Sciatic nerve (tissue), 2 donors: ENCODE measurements at regions not wholly inside any gene's neighbourhood (a gene's known extent, or its start where the extent isn't known, plus 50 kb on each side); places are given as distances from the start of the nearest gene placed in this dataset.
"Not testable (repeated sequence)": the region's sequence is repeated elsewhere in the genome, so short reads cannot be mapped to it uniquely, and the experiment has no call there.

Source experiments
- ATAC-seq: fragments of 200-7000 bp; cut with Tn5 transposase; one replicate; pipeline ENCODE4 v1.9.1; 2020; ENCODE audit warnings: mild to moderate bottlenecking, moderate library complexity
- DNase-seq: peaks from one replicate; pipeline ENCODE4 v3.0.0-alpha.2; 2020; ENCODE audit warnings: low spot score
- intact Hi-C: fragments of 100-400 bp; cut with DNase I; formaldehyde crosslinking; loops from one replicate; pipeline ENCODE4 v1.14.2; 2022
- donor health status: DM: no; HTN: no; CAD: no.
- donor health status: DM: no; HTN: no; CAD: no.

DNA sequence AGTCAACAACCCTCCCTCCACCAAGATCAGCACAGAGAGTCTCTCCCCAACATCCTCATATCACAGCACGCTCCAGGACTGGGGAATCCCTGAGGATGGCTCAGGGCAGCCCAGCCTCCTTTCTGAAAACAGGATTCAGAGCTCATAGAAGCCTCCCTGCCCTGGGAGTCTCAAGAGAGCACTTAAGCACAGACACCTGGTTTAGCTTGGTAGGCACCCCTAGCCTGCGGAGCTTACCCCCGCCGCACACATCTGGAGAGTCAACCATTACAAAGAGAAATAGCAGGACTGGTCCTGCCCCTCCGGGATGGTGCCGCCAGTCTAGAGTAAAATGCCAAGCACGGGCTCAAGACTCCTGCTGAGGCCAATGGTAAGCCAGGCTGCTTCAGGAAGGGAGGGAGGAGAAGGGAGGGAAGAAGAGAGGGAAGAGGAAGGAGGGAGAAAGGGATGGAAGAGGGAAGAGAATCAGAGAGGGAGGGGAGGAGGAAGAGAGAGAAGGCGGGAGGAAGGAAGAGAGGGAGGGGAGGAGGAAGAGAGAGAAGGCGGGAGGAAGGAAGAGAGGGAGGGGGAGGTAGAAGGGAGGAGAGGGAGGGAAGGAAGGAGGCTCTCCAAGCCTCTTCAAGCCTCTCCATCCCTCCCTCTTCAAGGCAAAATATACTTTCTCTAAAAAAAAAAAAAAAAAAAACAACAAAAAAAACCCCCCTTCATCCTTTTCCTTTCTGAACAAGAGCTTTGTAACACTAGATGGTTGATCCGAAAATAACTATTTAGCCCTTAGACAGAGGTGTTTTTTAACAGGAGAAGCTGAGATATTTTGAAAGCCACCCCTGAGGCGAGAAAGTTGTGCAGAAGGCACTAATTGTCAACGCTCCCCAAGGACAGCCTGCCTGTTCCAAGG is 278.6 kb upstream of the TLE3 start:
- ATAC-seq: peak; percentile 65
- peak; percentile 26 for DNase-seq
- intact Hi-C loops: no loop called here

- ATAC-seq (no peak), DNase-seq (peak; percentile 17)
- intact Hi-C loops: no loop called here
Observed at GRCh38 chr15:70375586-70375985, 277.9 kb upstream of the TLE3 start.

DNA sequence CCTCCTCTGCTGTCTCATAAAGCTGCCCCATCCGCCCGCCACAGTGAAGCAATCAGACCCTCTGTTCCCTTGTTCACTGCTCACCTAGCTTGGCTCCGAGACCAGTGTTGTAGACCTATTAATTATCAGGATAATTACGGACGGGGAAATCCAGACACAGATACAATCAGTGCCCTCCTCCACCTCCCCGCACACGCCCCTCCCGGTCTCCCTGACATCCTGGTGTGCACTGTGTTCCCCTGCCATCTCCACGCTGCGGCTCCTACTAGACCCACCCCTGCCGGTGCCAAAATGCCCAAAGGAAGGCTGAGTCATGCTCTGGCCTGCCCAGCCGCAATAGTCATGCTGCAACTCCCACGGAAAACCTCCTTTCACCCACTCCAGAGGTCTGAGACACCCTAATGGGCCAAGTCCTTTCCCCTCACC is 277.3 kb upstream of the TLE3 start:
- peak; percentile 56 for DNase-seq
- ATAC-seq: no peak
- intact Hi-C loops: no loop called here

- DNase-seq: peak; percentile 42
- ATAC-seq: no peak
- intact Hi-C loops: no loop called here
Observed at GRCh38 chr15:70374096-70374495, 276.4 kb upstream of the TLE3 start.

DNA sequence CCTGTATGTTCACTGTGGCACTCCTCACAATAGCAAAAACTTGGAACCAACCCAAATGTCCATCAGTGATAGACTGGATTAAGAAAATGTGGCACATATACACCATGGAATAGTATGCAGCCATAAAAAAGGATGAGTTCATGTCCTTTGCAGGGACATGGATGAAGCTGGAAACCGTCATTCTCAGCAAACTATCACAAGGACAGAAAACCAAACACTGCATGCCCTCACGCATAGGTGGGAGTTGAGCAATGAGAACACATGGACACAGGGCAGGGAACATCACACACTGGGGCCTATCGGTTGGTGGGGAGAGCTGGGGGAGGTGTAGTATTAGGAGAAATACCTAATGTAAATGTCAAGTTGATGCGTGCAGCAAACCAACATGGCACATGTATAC is 275.7 kb upstream of the TLE3 start:
- DNase-seq: peak; percentile 19
- ATAC-seq, intact Hi-C loops: not testable (repeated sequence)

DNA sequence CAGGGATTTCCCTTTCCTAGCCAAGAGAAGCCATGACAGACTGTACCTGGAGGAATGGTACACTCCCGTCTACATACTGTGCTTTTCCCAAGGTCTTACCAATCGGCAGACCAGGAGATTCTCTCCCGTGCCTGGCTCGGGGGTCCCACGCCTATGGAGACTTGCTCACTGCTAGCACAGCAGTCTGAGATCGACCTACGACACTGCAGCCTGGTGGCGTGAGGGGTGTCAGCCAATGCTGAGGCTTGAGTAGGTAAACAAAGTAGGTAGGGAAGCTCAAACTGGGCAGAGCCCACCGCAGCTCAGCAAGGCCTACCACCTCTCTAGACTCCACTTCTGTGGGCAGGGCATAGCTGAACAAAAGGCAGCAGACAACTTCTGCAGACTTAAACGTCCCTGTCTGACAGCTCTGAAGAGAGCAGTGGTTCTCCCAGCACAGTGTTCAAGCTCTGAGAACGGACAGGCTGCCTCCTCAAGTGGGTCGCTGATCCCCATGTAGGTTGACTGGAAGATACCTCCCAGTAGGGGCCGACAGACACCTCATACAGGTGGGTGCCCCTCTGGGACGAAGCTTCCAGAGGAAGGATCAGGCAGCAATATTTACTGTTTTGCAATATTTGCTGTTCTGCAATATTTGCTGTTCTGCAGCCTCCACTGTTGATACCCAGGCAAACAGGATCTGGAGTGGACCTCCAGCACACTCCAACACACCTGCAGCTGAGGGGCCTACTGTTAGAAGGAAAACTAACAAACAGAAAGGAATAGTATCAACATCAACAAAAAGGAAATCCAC is 270.4 kb upstream of the TLE3 start:
- ATAC-seq, intact Hi-C loops: not testable (repeated sequence)
- DNase-seq: peak; percentile 26

DNA sequence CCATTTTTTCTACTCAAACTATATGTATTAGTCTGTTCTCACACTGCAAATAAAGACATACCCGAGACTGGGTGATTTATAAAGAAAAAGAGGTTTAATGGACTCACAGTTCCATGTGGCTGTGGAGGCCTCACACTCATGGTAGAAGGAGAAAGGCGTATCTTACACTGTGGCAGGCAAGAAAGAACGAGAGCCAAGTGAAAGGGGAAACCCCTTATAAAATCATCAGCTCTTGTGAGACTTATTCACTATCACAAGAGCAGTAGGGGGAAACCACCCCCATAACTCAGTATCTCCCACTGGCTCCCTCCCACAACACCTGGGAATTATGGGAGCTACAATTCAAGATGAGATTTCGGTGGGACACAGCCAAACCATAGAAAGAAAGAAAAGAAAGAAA is 266.3 kb upstream of the TLE3 start:
- intact Hi-C loops, ATAC-seq, DNase-seq: not testable (repeated sequence)

DNA sequence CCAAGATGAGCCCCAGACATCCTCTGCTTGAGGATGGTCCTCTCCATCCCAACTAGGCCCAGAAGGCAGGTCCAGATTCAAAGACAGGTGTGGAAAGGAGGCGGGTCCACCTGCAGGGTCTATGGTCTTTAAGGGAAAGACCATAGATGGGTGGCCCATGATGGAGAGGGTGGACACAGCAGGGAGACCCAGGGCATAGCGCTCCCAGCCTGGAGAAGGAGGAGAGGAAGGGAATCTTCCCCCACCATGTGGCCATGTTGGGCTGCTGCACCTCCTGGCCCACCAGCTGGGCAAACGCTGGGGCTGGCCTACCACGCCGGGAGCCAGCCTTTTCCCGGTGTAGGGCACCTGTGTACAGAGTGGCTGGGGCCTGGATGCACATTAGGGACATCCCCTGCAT is 265.2 kb upstream of the TLE3 start:
- DNase-seq: peak; percentile 64
- peak; percentile 88 for ATAC-seq
- intact Hi-C loops: no loop called here

- ATAC-seq (no peak), DNase-seq (peak; percentile 38)
- intact Hi-C loops: no loop called here
Observed at GRCh38 chr15:70362350-70362749, 264.6 kb upstream of the TLE3 start.

- ATAC-seq (no peak), DNase-seq (peak; percentile 41)
- intact Hi-C loops: no loop called here
Observed at GRCh38 chr15:70361891-70362290, 264.2 kb upstream of the TLE3 start.

DNA sequence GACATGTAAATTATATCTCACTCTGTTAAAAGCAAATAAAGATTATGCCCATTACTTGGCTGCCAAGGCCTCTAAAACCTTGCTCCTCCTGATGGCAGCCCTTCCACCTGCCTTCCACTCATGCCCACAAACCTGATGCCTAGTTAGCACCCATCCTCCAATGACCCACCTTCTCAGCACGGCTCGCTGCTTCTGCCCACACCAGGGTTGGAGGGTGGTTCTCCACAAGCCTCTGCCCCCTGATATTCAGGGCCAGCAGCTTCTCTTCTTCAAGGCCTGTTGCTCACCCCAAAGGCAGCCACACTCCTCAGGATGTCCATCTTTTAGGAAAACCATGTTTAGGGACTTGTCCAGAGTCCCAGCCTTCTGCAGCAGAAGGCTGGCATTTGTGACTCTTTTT is 263.4 kb upstream of the TLE3 start:
- intact Hi-C loops: no loop called here
- ATAC-seq (no peak), DNase-seq (no peak)

DNA sequence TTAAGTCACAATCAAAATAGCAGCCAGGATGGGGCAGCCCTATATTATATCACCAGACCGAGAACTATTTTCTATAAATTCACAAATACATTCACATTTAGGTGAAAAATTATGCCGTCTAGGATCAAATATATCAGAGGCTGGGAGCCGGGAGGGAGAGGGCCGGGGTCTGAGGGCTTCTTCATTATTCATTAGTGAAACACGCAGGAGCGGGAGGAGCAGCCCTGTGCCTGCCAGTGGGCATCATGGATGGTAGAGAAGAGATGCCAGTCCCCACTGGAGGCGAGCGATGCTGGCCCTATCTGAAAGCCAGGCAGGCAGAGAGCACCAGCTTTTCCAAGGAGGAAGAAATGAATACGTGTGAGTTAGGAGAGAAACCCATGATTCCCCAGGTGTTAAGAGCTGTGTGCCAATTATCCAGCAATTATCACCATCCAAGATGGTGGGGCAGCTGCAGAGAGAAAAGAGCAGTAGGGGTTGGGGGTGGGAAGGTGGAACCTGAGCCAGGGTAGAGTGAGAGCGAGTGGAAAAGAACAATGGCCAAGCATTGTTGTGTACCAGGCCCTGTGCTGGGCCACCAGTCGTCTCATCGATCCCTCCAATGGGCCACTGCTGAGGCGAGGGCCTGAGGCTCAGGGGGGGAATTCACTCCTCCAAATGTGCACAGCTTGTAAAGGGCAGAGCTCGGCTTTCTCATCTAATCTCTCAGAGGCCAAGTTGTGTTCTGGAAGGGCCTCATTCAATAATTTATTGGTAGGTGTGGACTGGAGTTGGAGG is 261.3 kb upstream of the TLE3 start:
- DNase-seq: no peak
- no peak for ATAC-seq
- intact Hi-C loops: no loop called here

DNA sequence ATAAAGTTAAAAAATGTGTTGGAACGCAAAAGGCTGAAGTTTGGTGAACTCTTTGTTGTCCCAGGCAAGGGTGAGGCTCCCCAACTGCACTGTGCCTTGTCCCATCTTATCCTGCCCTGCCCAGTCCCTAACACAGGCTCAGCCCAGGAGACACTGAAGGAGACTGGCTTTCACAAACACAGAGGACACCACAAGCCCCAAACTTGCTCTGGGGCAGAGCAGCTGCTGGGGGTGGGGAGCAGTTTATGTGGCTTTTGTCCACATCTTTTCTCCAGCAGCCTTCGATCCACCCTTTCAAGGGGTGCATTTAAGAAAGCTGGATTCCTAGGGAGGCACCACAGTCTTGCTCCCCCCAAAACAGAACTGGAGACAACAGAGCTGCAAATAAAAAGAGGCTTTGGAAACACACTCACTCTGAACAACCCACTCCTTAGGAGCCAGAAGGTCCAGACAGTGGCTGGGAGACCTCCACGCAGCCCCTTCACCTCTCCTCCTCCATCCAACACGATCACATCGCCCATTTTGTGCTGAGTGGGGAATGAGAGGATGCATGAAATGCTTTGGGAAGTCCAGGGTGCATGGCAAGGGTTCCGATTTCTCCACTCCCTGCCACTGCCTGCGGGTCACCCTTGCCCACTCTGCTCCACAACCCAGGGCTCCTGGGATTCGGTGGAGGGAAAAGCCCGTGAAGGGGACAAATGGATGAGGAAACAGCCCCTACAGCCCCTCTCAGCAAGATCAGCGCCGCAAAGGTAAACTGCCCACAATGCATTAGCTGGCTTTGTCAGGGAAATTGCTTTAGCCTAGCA is 260.5 kb upstream of the TLE3 start:
- no peak for DNase-seq

DNA sequence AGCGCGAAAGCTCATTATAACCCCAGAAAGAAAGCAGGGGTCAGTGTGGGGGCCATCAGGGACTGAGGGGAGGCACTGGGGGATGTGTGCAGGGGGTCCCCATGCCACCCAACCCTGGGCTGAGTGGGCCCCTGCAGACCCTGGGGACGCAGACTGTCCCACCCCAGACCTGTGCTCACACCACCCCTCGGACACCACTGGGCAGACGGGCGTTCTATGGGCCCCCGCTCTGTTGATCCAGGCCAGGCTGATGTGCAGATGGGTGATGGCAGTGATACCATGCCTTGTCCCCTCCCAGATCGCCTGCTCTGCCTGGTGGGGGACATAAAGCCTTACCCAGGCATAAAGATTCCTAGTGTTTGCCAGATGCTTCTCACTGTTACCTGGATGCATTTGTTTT is 259.7 kb upstream of the TLE3 start:
- DNase-seq (no peak), ATAC-seq (no peak)
- intact Hi-C loops: no loop called here

More for the DNA sequence above, 260.5 kb upstream of the TLE3 start:
- ATAC-seq: no peak
- intact Hi-C loops: no loop called here

GRCh38 chr15:70356919-70357318 is 259.2 kb upstream of the TLE3 start:
- intact Hi-C loops: no loop called here
- no peak for ATAC-seq
- no peak for DNase-seq

DNA sequence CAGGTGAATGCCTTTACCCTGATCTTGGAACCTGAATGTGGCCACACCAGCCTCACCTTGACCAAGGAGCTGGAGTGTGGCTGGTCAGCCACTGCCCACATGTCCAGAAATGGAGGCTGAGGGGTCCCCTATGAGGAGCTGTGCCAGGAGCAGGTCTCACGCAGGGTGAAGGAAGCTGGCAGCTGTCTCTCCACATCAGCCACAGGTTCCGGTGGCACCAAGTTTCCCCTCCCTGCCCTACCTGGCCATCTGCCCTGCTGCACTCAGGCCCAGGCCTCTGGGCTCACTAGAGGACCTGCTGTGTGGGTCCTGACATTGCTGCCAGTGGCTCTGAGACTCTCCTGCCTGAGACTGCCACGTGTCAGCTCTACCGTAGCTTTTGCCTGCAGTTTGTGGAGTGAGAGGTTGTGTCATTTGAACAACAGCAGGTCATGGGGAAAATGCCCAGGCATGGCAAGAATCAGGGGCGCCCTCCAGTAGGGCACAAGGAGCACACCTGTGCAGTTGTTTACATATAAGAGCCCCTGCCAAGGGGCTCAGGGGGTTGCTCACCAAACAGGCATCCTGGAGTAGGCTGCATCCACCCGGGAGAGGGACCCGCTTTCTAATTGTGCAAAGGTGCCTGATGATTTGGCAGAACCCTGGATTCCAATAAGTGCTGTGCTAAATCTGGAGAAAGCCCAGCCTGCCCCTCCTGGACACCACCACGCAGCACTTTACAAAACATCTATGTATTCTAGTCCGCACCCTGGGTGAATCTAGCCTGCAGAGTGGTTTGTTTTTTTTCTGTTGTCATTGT is 258.5 kb upstream of the TLE3 start:
- intact Hi-C loops: no loop called here
- DNase-seq: peak; percentile 48
- no peak for ATAC-seq

- DNase-seq: no peak
- ATAC-seq: no peak
- intact Hi-C loops: no loop called here
Observed at GRCh38 chr15:70355275-70355795, 257.6 kb upstream of the TLE3 start.
